Dendritic cell treated with granulocyte-macrophage colony-stimulating factor and Interleukin-4, amounts not matched to agents 40 ng/mL and 50 ng/mL, for 4 days (primary cell): ENCODE measurements at regions not wholly inside any gene's neighbourhood (a gene's known extent, or its start where the extent isn't known, plus 50 kb on each side); places are given as distances from the start of the nearest gene placed in this dataset.

Source experiments
- H3K27ac Mint-ChIP-seq: one replicate; pipeline ENCODE4 v1.8.0; 2022; ENCODE audit warnings: mild to moderate bottlenecking, mixed read lengths
- H3K27me3 Mint-ChIP-seq: one replicate; pipeline ENCODE4 v1.8.0; 2022; ENCODE audit warnings: mild to moderate bottlenecking, mixed read lengths
- H3K36me3 Mint-ChIP-seq: one replicate; pipeline ENCODE4 v1.8.0; 2022; ENCODE audit warnings: low read depth, mixed read lengths
- H3K4me1 Mint-ChIP-seq: one replicate; pipeline ENCODE4 v1.8.0; 2022; ENCODE audit warnings: low read depth, mixed read lengths
- H3K4me3 Mint-ChIP-seq: one replicate; pipeline ENCODE4 v1.8.0; 2022; ENCODE audit warnings: mild to moderate bottlenecking, moderate library complexity, mixed read lengths
- H3K9me3 Mint-ChIP-seq: one replicate; pipeline ENCODE4 v1.8.0; 2022; ENCODE audit warnings: mixed read lengths
- intact Hi-C: fragments of 100-400 bp; cut with micrococcal nuclease; formaldehyde crosslinking; loops from one replicate; pipeline ENCODE4 v1.15.0; 2022

DNA sequence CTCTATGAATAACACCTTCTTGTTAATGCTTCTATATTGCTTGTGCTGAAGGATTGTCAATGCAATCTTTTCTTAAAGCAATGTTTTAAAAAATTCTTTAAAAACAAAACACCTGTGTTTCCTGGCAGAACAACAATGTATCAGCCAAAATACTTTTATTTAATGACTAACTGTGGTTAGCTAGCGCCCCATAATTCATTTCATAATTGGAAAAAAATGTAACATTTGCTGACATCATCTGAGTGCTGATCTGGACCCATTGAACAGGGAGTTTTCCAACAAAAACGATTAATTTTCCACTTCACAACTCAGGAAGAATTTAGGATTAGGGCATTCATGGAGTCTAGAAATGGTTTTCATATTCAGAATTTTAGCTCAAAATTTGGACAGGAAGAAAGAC lies 137.6 kb upstream of the CDK6 start:
- Mint-ChIP-seq H3K27ac (no peak overlapping the region), H3K9me3 (peaks cover 44% of the 10 kb centered on the region), H3K4me3 (no peak overlapping the region), H3K27me3 (no peaks in the 10 kb centered on the region), H3K4me1 (peaks cover 7% of the 10 kb centered on the region), H3K36me3 (no peaks in the 10 kb centered on the region)
- intact Hi-C loops: no loop called here

DNA sequence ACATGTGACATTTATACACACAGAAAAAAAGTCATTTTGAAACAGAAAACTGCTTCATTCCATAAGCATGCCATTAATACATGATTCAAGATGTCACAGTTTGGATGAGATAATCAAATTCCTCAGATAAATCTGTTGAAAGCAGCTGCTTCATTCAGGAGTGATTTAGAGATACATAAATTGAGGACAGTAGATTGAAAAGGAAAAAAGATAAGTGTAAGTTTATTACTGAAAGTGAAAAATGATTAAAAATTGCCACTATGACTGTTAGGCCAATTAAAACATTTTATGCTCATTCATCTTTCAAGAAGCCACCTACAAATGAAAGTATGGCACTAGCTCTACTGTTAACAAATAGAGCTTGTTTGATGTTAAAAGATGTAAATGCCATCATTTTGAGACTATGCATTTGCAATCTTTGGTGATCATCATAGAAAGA lies 136.9 kb upstream of the CDK6 start:
- Mint-ChIP-seq H3K27ac (no peak overlapping the region), H3K27me3 (no peaks in the 10 kb centered on the region), H3K4me3 (no peak overlapping the region), H3K4me1 (peaks cover 7% of the 10 kb centered on the region), H3K36me3 (no peaks in the 10 kb centered on the region), H3K9me3 (peaks cover 37% of the 10 kb centered on the region)
- intact Hi-C loops: no loop called here

DNA sequence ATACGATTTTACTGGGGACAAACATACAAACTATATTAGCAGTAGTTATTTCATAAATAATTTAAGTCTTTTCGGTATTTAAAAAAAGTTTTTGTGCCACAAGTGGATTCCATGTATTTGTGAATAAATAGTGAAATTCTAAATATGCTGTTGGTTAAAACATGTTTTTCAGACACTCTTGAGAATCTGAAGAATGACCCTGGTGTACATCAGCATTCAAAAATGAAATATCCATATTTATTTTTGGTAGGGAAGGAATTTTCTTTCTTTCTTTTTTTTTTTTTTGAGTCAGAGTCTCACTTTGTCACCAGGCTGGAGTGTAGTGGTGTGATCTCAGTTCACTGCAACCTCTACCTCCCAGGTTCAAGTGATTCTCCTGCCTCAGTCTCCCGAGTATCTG lies 136.1 kb upstream of the CDK6 start:
- Mint-ChIP-seq H3K27ac (no peak overlapping the region), H3K4me3 (no peak overlapping the region), H3K36me3 (no peaks in the 10 kb centered on the region), H3K4me1 (peaks cover 7% of the 10 kb centered on the region), H3K27me3 (no peaks in the 10 kb centered on the region), H3K9me3 (peaks cover 28% of the 10 kb centered on the region)
- intact Hi-C loops: no loop called here

- Mint-ChIP-seq H3K9me3 (no peaks in the 10 kb centered on the region), H3K27ac (no peak overlapping the region), H3K4me1 (no peaks in the 10 kb centered on the region), H3K4me3 (no peak overlapping the region), H3K27me3 (no peaks in the 10 kb centered on the region), H3K36me3 (no peaks in the 10 kb centered on the region)
- intact Hi-C loops: no loop called here
Measured at GRCh38 chr7:92969061-92969460, 132.7 kb upstream of the CDK6 start.

- Mint-ChIP-seq H3K9me3 (no peaks in the 10 kb centered on the region), H3K27ac (no peak overlapping the region), H3K4me3 (no peak overlapping the region), H3K36me3 (no peaks in the 10 kb centered on the region), H3K27me3 (no peaks in the 10 kb centered on the region), H3K4me1 (no peaks in the 10 kb centered on the region)
- intact Hi-C loops: no loop called here
Measured at GRCh38 chr7:92968502-92968901, 132.1 kb upstream of the CDK6 start.

DNA sequence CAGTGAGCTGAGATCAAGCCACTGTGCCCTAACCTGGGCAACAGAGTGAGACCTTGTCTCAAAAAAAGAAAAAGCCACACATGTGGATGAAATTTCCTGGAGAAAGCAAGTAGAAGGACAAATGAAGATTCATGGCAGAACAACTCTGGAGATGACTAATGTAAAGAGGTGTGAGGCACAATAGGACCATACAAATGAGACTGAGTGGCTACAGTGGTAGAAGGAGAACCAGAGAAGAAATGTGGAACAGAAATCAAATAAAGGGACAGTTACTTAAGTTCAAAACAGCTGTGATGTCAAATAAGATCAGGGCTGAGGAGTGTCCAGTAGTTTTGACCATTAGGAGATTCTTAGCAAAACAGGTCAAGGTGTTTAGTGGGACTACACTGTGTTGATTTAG lies 130.9 kb upstream of the CDK6 start:
- H3K4me3 Mint-ChIP-seq: no peak overlapping the region
- H3K27ac Mint-ChIP-seq: no peak overlapping the region
- H3K27me3 Mint-ChIP-seq: no peaks in the 10 kb centered on the region
- H3K4me1 Mint-ChIP-seq: no peaks in the 10 kb centered on the region
- intact Hi-C loops: no loop called here
- H3K36me3 Mint-ChIP-seq: no peaks in the 10 kb centered on the region
- no peaks in the 10 kb centered on the region for H3K9me3 Mint-ChIP-seq

- no peak overlapping the region for H3K4me3 Mint-ChIP-seq
- H3K27me3 Mint-ChIP-seq: no peaks in the 10 kb centered on the region
- H3K4me1 Mint-ChIP-seq: no peaks in the 10 kb centered on the region
- no peaks in the 10 kb centered on the region for H3K36me3 Mint-ChIP-seq
- intact Hi-C loops: no loop called here
- no peak overlapping the region for H3K27ac Mint-ChIP-seq
- H3K9me3 Mint-ChIP-seq: no peaks in the 10 kb centered on the region
Measured at GRCh38 chr7:92964141-92964540, 127.8 kb upstream of the CDK6 start.

GRCh38 chr7:92963566-92963965 lies 127.2 kb upstream of the CDK6 start:
- intact Hi-C loops: no loop called here
- Mint-ChIP-seq H3K4me3 (no peak overlapping the region), H3K4me1 (no peaks in the 10 kb centered on the region), H3K27me3 (no peaks in the 10 kb centered on the region), H3K27ac (no peak overlapping the region), H3K36me3 (no peaks in the 10 kb centered on the region), H3K9me3 (peaks cover under 1% of the 10 kb centered on the region)

- H3K36me3 Mint-ChIP-seq: no peaks in the 10 kb centered on the region
- H3K27me3 Mint-ChIP-seq: no peaks in the 10 kb centered on the region
- H3K27ac Mint-ChIP-seq: no peak overlapping the region
- H3K4me3 Mint-ChIP-seq: no peak overlapping the region
- H3K9me3 Mint-ChIP-seq: peaks cover 16% of the 10 kb centered on the region
- intact Hi-C loops: no loop called here
- H3K4me1 Mint-ChIP-seq: no peaks in the 10 kb centered on the region
Measured at GRCh38 chr7:92961961-92962360, 125.6 kb upstream of the CDK6 start.

- Mint-ChIP-seq H3K27ac (no peak overlapping the region), H3K9me3 (peaks cover 30% of the 10 kb centered on the region), H3K4me3 (no peak overlapping the region), H3K4me1 (no peaks in the 10 kb centered on the region), H3K36me3 (no peaks in the 10 kb centered on the region), H3K27me3 (no peaks in the 10 kb centered on the region)
- intact Hi-C loops: no loop called here
Measured at GRCh38 chr7:92956575-92956974, 120.2 kb upstream of the CDK6 start.

DNA sequence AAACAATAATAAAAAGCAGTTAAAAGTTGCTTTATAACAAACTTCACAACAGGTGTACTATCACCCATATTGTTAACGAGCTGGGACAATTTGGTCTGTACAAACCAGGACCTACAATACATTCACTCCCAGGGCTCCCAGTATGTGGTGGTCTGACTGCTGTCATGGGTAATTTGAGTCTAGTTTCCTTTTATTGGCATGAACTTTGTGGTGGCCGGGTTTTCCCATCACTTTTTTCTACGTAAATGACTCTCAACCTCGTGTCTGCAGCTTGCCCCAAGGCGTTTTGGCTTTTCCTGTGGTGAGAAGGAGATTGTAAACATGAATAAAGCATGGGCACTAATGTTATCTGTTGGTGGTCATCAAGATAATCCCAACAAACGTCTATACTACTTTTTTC lies 118.7 kb upstream of the CDK6 start:
- no peaks in the 10 kb centered on the region for H3K4me1 Mint-ChIP-seq
- H3K27me3 Mint-ChIP-seq: no peaks in the 10 kb centered on the region
- H3K36me3 Mint-ChIP-seq: no peaks in the 10 kb centered on the region
- H3K4me3 Mint-ChIP-seq: no peak overlapping the region
- H3K27ac Mint-ChIP-seq: no peak overlapping the region
- intact Hi-C loops: no loop called here
- H3K9me3 Mint-ChIP-seq: peaks cover 30% of the 10 kb centered on the region

DNA sequence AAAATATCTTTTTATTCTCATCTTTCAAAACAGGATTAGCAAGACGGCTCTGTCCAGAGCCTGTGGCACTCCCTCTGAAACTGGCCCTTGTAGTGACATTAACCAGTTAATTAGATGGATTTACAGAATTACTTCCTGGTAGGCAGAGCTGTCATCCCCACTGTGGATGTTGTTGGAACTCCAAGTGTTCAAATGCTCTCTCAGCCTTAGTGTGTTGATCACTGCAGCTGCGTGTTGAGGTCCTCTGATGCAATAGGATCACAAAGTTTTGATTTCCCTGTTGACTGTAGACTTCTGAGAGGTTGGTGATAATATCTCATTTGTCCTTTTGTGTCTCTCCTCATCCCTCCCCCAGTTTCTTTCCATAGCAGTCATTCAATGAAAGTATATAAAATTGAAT lies 117.3 kb upstream of the CDK6 start:
- Mint-ChIP-seq H3K27me3 (no peaks in the 10 kb centered on the region), H3K36me3 (no peaks in the 10 kb centered on the region), H3K4me1 (no peaks in the 10 kb centered on the region), H3K9me3 (peaks cover 30% of the 10 kb centered on the region), H3K4me3 (no peak overlapping the region), H3K27ac (no peak overlapping the region)
- intact Hi-C loops: no loop called here

GRCh38 chr7:92949748-92950147 lies 113.4 kb upstream of the CDK6 start:
- H3K4me3 Mint-ChIP-seq: no peak overlapping the region
- H3K27ac Mint-ChIP-seq: no peak overlapping the region
- intact Hi-C loops: no loop called here
- H3K4me1 Mint-ChIP-seq: no peaks in the 10 kb centered on the region
- H3K36me3 Mint-ChIP-seq: no peaks in the 10 kb centered on the region
- H3K9me3 Mint-ChIP-seq: no peaks in the 10 kb centered on the region
- no peaks in the 10 kb centered on the region for H3K27me3 Mint-ChIP-seq

GRCh38 chr7:92945840-92946239 lies 109.5 kb upstream of the CDK6 start:
- intact Hi-C loops: no loop called here
- no peak overlapping the region for H3K27ac Mint-ChIP-seq

GRCh38 chr7:92944633-92945032 lies 108.3 kb upstream of the CDK6 start:
- H3K27me3 Mint-ChIP-seq: no peaks in the 10 kb centered on the region
- no peak overlapping the region for H3K4me3 Mint-ChIP-seq
- H3K9me3 Mint-ChIP-seq: peaks cover 28% of the 10 kb centered on the region
- H3K4me1 Mint-ChIP-seq: no peaks in the 10 kb centered on the region
- intact Hi-C loops: no loop called here
- no peak overlapping the region for H3K27ac Mint-ChIP-seq
- no peaks in the 10 kb centered on the region for H3K36me3 Mint-ChIP-seq

More at GRCh38 chr7:92945840-92946239, 109.5 kb upstream of the CDK6 start:
- H3K27me3 Mint-ChIP-seq: no peaks in the 10 kb centered on the region
- H3K36me3 Mint-ChIP-seq: no peaks in the 10 kb centered on the region
- H3K9me3 Mint-ChIP-seq: peaks cover 16% of the 10 kb centered on the region
- no peak overlapping the region for H3K4me3 Mint-ChIP-seq
- no peaks in the 10 kb centered on the region for H3K4me1 Mint-ChIP-seq
